Liver (tissue), 3 donors: ENCODE measurements at regions not wholly inside any gene's neighbourhood (a gene's known extent, or its start where the extent isn't known, plus 50 kb on each side); places are given as distances from the start of the nearest gene placed in this dataset.

Experiments used
- EGR1 ChIP-seq, 2 donors: IDR thresholded peaks; 2 replicates each; pipeline ENCODE4 v1.6.1; 2016 to 2018; ENCODE audit warnings: antibody characterized with exemption in 2 of 2, low read depth in 2 of 2
- JUND ChIP-seq, 2 donors: IDR thresholded peaks; 2 replicates each; pipeline ENCODE4 v1.6.1; 2016; ENCODE audit warnings: antibody characterized with exemption in 2 of 2
- RAD21 ChIP-seq, 2 donors: IDR thresholded peaks; 2 replicates each; pipeline ENCODE4 v1.6.1; 2016; ENCODE audit warnings: antibody characterized with exemption in 2 of 2, mild to moderate bottlenecking in 2 of 2
- RXRA ChIP-seq, 2 donors: IDR thresholded peaks; 2 replicates each; pipeline ENCODE4 v1.6.1; 2017 to 2018; ENCODE audit warnings: antibody characterized with exemption in 2 of 2, mild to moderate bottlenecking in 1 of 2
- TAF1 ChIP-seq: conservative IDR thresholded peaks from 2 replicates; pipeline ENCODE4 v1.6.1; 2016; ENCODE audit warnings: antibody characterized with exemption, mild to moderate bottlenecking
- YY1 ChIP-seq: IDR thresholded peaks from 2 replicates; pipeline ENCODE4 v1.6.1; 2016; ENCODE audit warnings: antibody characterized with exemption, mild to moderate bottlenecking
- TF ChIP-seq, protein P1 (sequence below): fragments of 150-350 bp; IDR thresholded peaks from 2 replicates; pipeline ENCODE4 v1.5.1; 2017; ENCODE audit warnings: improper control_type of control experiment, low read depth, low read length; ENCODE audit not compliant: missing input control
- TF ChIP-seq, protein P2 (sequence below): IDR thresholded peaks from 2 replicates; pipeline ENCODE4 v1.6.1; 2016; ENCODE audit warnings: antibody characterized with exemption
- donor health status: healthy.
- donor health status: healthy.

DNA sequence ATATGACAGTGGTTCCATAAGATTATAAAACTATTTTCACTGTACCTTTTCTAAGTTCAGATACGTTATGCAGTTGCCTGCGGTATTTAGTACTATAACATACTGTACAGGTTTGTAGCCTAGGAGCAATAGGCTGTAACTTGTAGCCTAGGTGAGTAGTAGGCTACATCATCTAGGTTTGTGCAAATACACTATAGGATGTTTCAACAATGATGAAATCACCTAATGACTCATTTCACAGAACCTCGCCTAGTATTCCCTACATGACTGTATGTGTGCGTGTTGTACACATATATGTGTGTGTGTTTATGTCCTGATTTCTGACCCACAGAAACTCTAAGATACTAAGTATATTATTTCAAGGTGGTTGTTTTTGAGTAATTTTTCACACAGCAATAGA is 139.0 kb downstream of the HERPUD2 start:
- TF ChIP-seq, protein P1, sequence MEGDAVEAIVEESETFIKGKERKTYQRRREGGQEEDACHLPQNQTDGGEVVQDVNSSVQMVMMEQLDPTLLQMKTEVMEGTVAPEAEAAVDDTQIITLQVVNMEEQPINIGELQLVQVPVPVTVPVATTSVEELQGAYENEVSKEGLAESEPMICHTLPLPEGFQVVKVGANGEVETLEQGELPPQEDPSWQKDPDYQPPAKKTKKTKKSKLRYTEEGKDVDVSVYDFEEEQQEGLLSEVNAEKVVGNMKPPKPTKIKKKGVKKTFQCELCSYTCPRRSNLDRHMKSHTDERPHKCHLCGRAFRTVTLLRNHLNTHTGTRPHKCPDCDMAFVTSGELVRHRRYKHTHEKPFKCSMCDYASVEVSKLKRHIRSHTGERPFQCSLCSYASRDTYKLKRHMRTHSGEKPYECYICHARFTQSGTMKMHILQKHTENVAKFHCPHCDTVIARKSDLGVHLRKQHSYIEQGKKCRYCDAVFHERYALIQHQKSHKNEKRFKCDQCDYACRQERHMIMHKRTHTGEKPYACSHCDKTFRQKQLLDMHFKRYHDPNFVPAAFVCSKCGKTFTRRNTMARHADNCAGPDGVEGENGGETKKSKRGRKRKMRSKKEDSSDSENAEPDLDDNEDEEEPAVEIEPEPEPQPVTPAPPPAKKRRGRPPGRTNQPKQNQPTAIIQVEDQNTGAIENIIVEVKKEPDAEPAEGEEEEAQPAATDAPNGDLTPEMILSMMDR, result no peak
- TF ChIP-seq, protein P2, sequence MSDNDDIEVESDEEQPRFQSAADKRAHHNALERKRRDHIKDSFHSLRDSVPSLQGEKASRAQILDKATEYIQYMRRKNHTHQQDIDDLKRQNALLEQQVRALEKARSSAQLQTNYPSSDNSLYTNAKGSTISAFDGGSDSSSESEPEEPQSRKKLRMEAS, result no peak
- TF ChIP-seq YY1 (no peak), TAF1 (no peak), EGR1 (IDR thresholded peaks at IDR 0.05; ENCODE audit: low read depth in 2 of 2) (no peak), RAD21 (IDR thresholded peaks at IDR 0.05) (no peak), JUND (IDR thresholded peaks at IDR 0.05) (no peak), RXRA (IDR thresholded peaks at IDR 0.05) (no peak)
